ENCODE measurements at regions not wholly inside any gene's neighbourhood (a gene's known extent, or its start where the extent isn't known, plus 50 kb on each side); places are given as distances from the start of the nearest gene placed in this dataset.
A peak's percentile ranks its signal among the peaks of the same experiment; 100 is the strongest.
"Not testable (repeated sequence)": the region's sequence is repeated elsewhere in the genome, so short reads cannot be mapped to it uniquely, and the experiment has no call there.

DNA sequence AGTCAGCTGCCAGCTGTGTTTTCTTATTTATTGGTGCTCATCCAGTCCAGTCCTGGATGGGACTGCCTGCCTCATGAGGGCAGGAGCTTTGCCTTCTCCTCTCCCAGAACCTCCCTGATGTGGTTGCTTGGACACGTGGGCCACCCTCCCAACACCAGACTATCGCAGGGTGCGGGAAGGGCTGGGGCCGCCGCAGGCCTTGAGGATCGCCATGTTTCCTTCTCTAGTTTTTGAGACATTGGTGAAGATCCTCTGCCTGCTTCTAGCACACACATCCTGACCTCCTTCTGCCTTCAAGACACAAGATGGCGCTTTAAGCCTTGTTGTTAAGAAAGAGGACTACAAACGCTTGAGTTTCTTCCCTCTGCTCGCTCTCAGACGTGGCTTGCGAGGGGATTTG lies 2937.0 kb downstream of the RPIA start:
- not testable (repeated sequence) for H3K4me1 Mint-ChIP-seq (ENCODE audit: unreplicated experiment); H3K27me3 Mint-ChIP-seq (ENCODE audit: unreplicated experiment); H3K4me3 Mint-ChIP-seq (ENCODE audit: unreplicated experiment); H3K27ac Mint-ChIP-seq (ENCODE audit: unreplicated experiment); DNase-seq (ENCODE audit: extremely low spot score, unreplicated experiment); H3K36me3 Mint-ChIP-seq (ENCODE audit: unreplicated experiment); H3K9me3 Mint-ChIP-seq (ENCODE audit: unreplicated experiment)

DNA sequence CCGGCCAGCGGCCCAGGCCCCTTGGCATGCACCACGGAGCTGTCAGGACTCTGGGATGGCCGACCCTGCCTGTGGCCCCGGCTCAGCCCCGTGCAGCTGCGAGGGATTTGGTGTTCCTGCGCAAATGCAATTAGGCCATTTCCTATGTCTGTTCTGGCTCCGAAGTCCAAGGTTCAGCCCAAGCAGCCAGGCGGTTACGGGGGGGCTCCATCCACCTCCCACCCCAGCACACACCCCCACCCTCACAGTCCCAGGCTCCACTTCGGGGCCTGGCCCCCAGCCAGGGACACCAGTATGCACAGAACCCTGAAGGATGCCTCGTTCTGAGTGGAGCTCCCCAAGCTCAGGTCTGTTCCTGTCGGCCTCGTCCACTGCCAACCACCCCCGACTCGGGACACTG lies 2965.7 kb downstream of the RPIA start:
- not testable (repeated sequence) for H3K9me3 Mint-ChIP-seq (ENCODE audit: unreplicated experiment); DNase-seq (ENCODE audit: extremely low spot score, unreplicated experiment); H3K4me1 Mint-ChIP-seq (ENCODE audit: unreplicated experiment); H3K27me3 Mint-ChIP-seq (ENCODE audit: unreplicated experiment); H3K4me3 Mint-ChIP-seq (ENCODE audit: unreplicated experiment); H3K36me3 Mint-ChIP-seq (ENCODE audit: unreplicated experiment); H3K27ac Mint-ChIP-seq (ENCODE audit: unreplicated experiment)

DNA sequence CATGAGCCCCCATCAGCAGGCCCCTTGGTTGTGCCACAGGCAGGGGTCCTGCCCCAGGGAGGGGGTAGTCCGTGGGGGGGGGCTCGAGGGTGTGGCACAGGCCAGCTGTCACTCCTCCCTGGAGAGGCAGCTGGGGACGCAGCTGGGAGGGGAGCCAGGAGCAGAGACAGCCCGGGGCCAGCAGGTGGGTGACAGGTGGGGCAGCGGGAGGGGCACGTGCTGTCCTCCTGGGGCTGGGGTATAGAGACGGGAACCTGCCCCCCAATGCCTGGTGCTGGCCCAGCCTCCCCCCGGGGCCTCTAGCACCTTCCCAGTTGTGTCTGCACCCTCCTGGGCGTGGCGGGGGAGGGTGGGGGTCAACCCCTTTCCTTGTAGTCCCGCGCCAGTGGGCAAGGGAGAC lies 2966.9 kb downstream of the RPIA start:
- not testable (repeated sequence) for H3K27ac Mint-ChIP-seq (ENCODE audit: unreplicated experiment); H3K4me3 Mint-ChIP-seq (ENCODE audit: unreplicated experiment); H3K4me1 Mint-ChIP-seq (ENCODE audit: unreplicated experiment); H3K9me3 Mint-ChIP-seq (ENCODE audit: unreplicated experiment); H3K36me3 Mint-ChIP-seq (ENCODE audit: unreplicated experiment); H3K27me3 Mint-ChIP-seq (ENCODE audit: unreplicated experiment)
- DNase-seq (ENCODE audit: extremely low spot score, unreplicated experiment) = peak; percentile 70

DNA sequence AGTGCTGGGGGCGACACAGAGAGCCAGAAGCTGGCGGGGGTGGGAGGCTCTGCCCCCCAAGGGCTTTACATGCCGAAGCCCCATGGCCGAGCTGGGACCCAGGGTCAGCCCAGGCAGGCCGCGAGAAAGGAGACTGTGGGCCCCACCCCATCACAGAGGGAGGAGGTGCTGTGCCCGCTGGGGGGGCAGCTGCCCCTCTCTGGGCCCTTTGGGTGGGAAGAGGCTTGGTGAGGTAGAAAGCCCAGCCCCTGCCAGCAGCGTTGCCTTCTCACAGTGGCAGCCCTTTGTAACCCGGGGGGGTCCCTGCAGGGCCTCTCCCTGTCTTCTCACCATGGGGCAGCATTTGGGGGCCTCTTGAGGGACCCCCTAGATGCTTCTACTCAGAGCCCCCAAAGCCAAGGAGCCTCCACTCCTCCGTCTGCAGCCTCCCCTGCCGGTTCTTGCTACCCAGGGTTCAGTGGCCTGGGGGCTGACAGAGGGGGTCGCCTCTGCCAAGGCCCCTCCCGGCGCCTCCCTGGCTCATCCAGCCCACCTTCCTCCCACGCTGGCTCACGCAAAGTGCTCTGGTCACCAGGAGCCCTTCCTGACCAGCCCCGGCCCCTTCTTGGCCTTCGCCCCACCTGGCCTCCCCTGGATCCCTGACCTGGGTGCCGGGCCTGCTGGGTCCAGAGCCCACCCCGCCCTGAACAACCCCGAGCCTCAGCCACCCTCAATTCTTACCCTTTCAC lies 2967.9 kb downstream of the RPIA start:
- H3K27ac Mint-ChIP-seq (ENCODE audit: unreplicated experiment); H3K36me3 Mint-ChIP-seq (ENCODE audit: unreplicated experiment); H3K4me1 Mint-ChIP-seq (ENCODE audit: unreplicated experiment); H3K9me3 Mint-ChIP-seq (ENCODE audit: unreplicated experiment); H3K27me3 Mint-ChIP-seq (ENCODE audit: unreplicated experiment): not testable (repeated sequence)
- H3K4me3 Mint-ChIP-seq (ENCODE audit: unreplicated experiment) = peak overlapping the region; percentile 48
- DNase-seq (ENCODE audit: extremely low spot score, unreplicated experiment) = peak; percentile 75

DNA sequence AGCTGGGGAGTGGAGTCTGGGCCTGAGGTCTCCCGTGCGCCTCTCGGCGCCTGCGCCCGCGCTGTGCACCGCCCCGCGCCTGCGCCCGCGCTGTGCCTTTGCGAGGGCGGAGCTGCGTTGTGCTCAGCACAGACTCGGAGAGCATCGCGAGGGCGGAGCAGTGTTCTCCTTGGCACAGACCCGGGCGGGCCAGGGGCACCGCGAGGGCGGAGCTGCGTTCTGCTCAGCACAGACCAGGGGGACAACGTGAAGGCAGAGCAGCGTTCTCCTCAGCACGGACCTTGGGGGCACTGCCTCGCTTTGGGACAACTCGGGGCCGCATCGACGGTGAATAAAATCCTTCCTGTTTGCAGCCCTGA lies 2968.4 kb downstream of the RPIA start:
- H3K36me3 Mint-ChIP-seq (ENCODE audit: unreplicated experiment); H3K27me3 Mint-ChIP-seq (ENCODE audit: unreplicated experiment); H3K4me1 Mint-ChIP-seq (ENCODE audit: unreplicated experiment); H3K9me3 Mint-ChIP-seq (ENCODE audit: unreplicated experiment); H3K27ac Mint-ChIP-seq (ENCODE audit: unreplicated experiment): not testable (repeated sequence)
- peak; percentile 66 for DNase-seq (ENCODE audit: extremely low spot score, unreplicated experiment)
- H3K4me3 Mint-ChIP-seq (ENCODE audit: unreplicated experiment) = peak overlapping the region; percentile 70

DNA sequence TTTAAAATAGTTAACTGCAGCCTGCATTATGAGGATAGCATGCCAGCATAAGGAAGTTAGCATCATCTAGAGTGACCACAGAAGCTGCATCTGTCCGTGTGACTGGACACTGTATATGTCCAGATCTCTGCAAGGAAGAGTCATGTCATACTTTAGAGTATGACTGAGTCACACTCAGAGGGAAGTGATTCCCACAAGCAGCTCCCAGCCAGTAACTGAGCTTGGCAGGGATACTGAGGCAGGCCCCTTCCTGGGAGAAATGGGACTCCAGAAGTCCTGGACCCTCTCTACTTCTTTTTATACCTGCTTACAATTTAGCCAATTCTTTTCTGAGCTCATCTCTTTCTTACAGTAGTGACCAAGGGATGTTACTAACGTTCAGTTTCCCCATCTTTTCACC lies 2975.9 kb downstream of the RPIA start:
- peak; percentile 72 for DNase-seq (ENCODE audit: extremely low spot score, unreplicated experiment)
- not testable (repeated sequence) for H3K27ac Mint-ChIP-seq (ENCODE audit: unreplicated experiment); H3K36me3 Mint-ChIP-seq (ENCODE audit: unreplicated experiment); H3K27me3 Mint-ChIP-seq (ENCODE audit: unreplicated experiment); H3K9me3 Mint-ChIP-seq (ENCODE audit: unreplicated experiment); H3K4me1 Mint-ChIP-seq (ENCODE audit: unreplicated experiment); H3K4me3 Mint-ChIP-seq (ENCODE audit: unreplicated experiment)

DNA sequence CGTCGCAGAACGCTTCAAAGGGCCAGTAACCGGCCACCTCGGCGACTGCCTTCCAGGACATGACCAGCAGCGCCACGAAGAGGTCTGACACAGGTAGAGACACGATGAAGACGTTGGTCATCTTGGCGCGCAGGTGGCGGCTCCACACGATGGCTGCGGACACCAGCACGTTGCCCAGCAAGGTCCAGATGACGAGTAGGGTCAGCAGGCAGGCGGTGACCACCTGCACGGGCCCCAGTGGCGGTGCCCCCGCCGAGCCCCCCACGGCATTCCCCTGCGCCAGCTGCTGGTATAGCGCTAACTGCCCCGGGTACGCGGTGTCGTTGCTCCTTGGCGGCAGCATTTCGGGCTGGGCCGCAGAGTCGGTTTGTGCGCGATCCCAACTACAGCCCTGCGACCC lies 2994.1 kb downstream of the RPIA start:
- H3K9me3 Mint-ChIP-seq (ENCODE audit: unreplicated experiment); H3K4me3 Mint-ChIP-seq (ENCODE audit: unreplicated experiment); H3K27me3 Mint-ChIP-seq (ENCODE audit: unreplicated experiment); DNase-seq (ENCODE audit: extremely low spot score, unreplicated experiment); H3K4me1 Mint-ChIP-seq (ENCODE audit: unreplicated experiment); H3K27ac Mint-ChIP-seq (ENCODE audit: unreplicated experiment); H3K36me3 Mint-ChIP-seq (ENCODE audit: unreplicated experiment): not testable (repeated sequence)

DNA sequence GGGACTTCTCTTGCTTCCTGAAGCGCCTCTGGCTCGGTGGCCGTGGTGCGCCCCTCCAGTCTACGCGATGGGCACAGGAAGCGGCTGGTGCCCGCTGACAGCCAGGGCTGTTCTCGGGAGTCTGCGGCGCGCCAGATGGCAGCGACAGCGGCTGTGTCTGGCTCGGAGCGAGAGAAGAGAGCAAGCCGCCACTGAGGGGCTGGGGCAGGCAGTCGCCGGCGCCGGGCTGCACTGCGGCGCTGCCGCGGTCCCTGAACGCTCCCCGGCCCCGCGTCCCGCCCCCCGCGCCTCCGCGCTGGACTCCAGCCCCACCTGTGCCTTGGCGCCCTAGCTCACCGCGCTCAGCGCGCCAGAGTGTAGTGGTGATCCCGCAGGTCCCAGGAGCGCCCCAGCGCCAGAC lies 2994.6 kb downstream of the RPIA start:
- not testable (repeated sequence) for H3K27ac Mint-ChIP-seq (ENCODE audit: unreplicated experiment)

More for the DNA sequence above, 2994.6 kb downstream of the RPIA start:
- DNase-seq (ENCODE audit: extremely low spot score, unreplicated experiment); H3K9me3 Mint-ChIP-seq (ENCODE audit: unreplicated experiment); H3K36me3 Mint-ChIP-seq (ENCODE audit: unreplicated experiment); H3K4me3 Mint-ChIP-seq (ENCODE audit: unreplicated experiment); H3K27me3 Mint-ChIP-seq (ENCODE audit: unreplicated experiment); H3K4me1 Mint-ChIP-seq (ENCODE audit: unreplicated experiment): not testable (repeated sequence)
